Activated CD8-positive, alpha-beta T cell treated with anti-CD3 and anti-CD28 coated beads, Interleukin-2, amount 10 ng/mL, durations not matched to agents 7 days and 5 days (primary cell): ENCODE measurements at regions not wholly inside any gene's neighbourhood (a gene's known extent, or its start where the extent isn't known, plus 50 kb on each side); places are given as distances from the start of the nearest gene placed in this dataset.

Experiments
- ATAC-seq: fragments of 150-1000 bp; cut with Tn5 transposase; one replicate; pipeline ENCODE4 v1.10.0; 2021; ENCODE audit warnings: moderate library complexity
- CTCF ChIA-PET: fragments of 350-600 bp; sonication (Branson Sonifier 250); formaldehyde crosslinking; loops from one replicate; lab custom pipeline; 2021; ENCODE audit warnings: antibody characterized with exemption; lab: Charles Lee
- POLR2A ChIA-PET: fragments of 350-600 bp; sonication (Branson Sonifier 250); formaldehyde crosslinking; loops from one replicate; lab custom pipeline; 2021; ENCODE audit warnings: antibody characterized with exemption; lab: Charles Lee
- DNase-seq: peaks from one replicate; pipeline ENCODE4 v3.0.0-alpha.2; 2020
- H3K27ac Mint-ChIP-seq: one replicate; pipeline ENCODE4 v1.8.0; 2021; ENCODE audit warnings: mild to moderate bottlenecking, mixed read lengths
- H3K27me3 Mint-ChIP-seq: one replicate; pipeline ENCODE4 v1.8.0; 2021; ENCODE audit warnings: low read depth, mixed read lengths
- H3K36me3 Mint-ChIP-seq: one replicate; pipeline ENCODE4 v1.8.0; 2021; ENCODE audit warnings: low read depth, mixed read lengths
- H3K4me1 Mint-ChIP-seq: one replicate; pipeline ENCODE4 v1.8.0; 2021; ENCODE audit warnings: low read depth, mixed read lengths
- H3K4me3 Mint-ChIP-seq: one replicate; pipeline ENCODE4 v1.8.0; 2021; ENCODE audit warnings: mild to moderate bottlenecking, mixed read lengths
- H3K9me3 Mint-ChIP-seq: one replicate; pipeline ENCODE4 v1.8.0; 2022; ENCODE audit warnings: mixed read lengths; ENCODE audit not compliant: insufficient read depth

DNA sequence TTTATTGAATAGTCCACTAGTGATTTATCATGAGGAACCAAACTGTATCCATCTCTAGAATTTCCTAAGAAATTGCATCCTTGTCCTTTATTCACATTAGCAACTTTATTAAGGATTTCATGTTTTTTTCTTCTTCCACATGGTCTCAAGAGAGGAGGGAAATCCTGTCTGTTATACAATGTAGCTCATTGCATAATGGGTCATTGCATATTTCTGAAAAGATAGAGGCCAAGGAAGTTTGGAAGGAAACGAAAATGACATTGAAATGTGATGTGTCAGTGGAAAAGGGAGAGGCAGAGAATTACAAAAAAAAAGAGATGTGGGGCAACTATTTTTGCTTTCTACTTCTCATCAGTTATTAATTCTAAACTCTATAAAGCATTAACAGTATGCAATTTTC lies 353.1 kb downstream of the METTL15 start:
- Mint-ChIP-seq H3K36me3 (no peaks in the 10 kb centered on the region), H3K27ac (no peak overlapping the region), H3K4me1 (no peaks in the 10 kb centered on the region), H3K4me3 (no peak overlapping the region), H3K27me3 (no peaks in the 10 kb centered on the region), H3K9me3 (no peaks in the 10 kb centered on the region)
- DNase-seq (no peak), ATAC-seq (no peak)
- ChIA-PET POLR2A (no interaction called here), CTCF (no interaction called here)

DNA sequence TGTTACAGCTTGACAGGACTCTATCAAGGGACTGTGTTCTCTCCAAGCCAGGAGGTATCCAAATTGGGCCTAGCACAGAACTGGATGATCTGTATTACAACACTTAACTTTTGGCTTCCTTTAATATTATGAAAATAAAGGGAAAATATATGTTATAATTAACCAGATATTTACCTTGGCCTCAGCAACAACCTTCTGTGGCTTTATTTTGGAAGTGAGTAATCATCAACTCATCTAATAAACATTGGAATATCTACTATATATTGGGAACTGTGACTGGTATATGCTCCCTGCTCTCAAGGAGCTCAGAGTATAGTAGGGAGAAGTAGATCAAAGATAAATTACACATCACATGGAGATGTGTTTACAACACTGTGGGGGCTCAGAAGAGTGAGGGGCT lies 352.2 kb downstream of the METTL15 start:
- CTCF ChIA-PET: no interaction called here

DNA sequence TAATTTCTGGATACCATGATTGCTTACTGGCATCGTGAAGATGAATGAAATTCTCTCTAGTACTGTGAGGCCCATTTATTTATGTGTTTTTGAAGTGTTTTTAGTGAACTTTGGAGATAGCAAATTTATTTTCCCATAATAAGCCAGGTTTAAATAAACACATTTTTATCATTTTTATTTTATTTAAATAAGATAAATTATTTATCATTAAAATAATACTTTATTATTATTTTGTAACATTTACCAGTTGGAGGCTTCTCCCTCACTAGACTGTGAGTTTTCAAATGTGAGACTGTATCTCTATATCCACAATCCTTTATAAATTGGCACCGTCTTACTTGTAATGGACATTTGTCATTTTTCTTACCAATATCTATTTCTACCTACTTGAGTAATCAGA lies 351.7 kb downstream of the METTL15 start:
- Mint-ChIP-seq H3K27ac (no peak overlapping the region), H3K4me1 (no peaks in the 10 kb centered on the region), H3K36me3 (no peaks in the 10 kb centered on the region), H3K4me3 (no peak overlapping the region), H3K27me3 (no peaks in the 10 kb centered on the region), H3K9me3 (no peaks in the 10 kb centered on the region)
- ATAC-seq: no peak
- ChIA-PET POLR2A (no interaction called here), CTCF (no interaction called here)
- no peak for DNase-seq

More for the DNA sequence above, 352.2 kb downstream of the METTL15 start:
- H3K4me3 Mint-ChIP-seq: no peak overlapping the region
- H3K36me3 Mint-ChIP-seq: no peaks in the 10 kb centered on the region
- DNase-seq (no peak), ATAC-seq (no peak)
- no peaks in the 10 kb centered on the region for H3K9me3 Mint-ChIP-seq
- POLR2A ChIA-PET: no interaction called here
- no peak overlapping the region for H3K27ac Mint-ChIP-seq
- no peaks in the 10 kb centered on the region for H3K27me3 Mint-ChIP-seq
- no peaks in the 10 kb centered on the region for H3K4me1 Mint-ChIP-seq

DNA sequence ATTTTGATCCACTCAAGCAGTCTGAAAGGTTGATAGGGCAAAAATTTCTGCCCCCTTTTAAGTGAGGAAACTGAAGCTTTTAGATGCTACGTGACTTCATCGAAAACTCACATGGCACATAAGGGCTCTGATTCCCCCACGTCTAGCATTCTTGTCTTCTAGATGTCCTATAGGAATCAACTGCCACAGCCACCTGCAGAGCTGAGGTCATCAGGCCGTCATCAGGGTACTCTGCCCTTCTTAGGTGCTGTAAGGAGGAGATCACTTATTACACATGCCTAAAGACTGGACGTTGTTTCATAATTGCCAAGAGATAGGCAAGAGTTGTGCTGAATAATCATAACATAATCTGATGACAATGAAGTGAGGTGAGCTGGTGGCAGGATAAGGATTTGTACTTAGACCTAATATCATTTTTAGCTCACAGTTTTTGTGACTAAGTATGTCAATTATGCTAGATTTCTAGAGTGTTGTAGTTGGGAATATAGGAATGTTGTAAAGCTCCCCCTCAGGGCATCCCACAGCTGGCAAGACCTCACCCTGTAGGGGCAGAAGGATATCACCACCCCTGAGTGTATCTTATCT lies 349.4 kb downstream of the METTL15 start:
- ChIA-PET CTCF (no interaction called here), POLR2A (no interaction called here)
- Mint-ChIP-seq H3K9me3 (no peaks in the 10 kb centered on the region), H3K4me1 (no peaks in the 10 kb centered on the region), H3K27me3 (no peaks in the 10 kb centered on the region), H3K36me3 (no peaks in the 10 kb centered on the region), H3K4me3 (no peak overlapping the region), H3K27ac (no peak overlapping the region)
- DNase-seq: no peak
- no peak for ATAC-seq

DNA sequence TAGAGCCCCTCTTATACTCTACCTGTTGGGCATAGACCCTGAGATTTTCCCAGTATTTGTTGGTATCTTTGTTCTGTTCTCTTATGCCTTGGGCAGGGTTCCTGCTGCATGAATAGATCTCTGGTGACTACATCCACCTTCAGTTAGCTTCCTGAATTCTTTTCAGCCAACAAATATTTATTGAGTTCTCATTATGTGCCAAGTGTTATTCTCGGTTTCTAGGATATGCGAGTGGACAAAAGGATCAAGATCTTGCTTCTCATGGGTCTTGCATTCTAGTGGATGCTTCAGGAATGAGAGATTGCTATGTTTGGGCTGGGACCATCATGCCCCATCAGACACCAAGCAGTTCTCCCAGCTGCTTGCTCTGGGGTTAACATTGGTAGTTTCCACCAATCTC lies 340.0 kb downstream of the METTL15 start:
- ChIA-PET POLR2A (no interaction called here), CTCF (no interaction called here)
- no peaks in the 10 kb centered on the region for H3K27me3 Mint-ChIP-seq
- ATAC-seq: no peak
- H3K36me3 Mint-ChIP-seq: no peaks in the 10 kb centered on the region
- DNase-seq: no peak
- H3K9me3 Mint-ChIP-seq: no peaks in the 10 kb centered on the region
- H3K27ac Mint-ChIP-seq: no peak overlapping the region
- no peak overlapping the region for H3K4me3 Mint-ChIP-seq
- H3K4me1 Mint-ChIP-seq: no peaks in the 10 kb centered on the region

DNA sequence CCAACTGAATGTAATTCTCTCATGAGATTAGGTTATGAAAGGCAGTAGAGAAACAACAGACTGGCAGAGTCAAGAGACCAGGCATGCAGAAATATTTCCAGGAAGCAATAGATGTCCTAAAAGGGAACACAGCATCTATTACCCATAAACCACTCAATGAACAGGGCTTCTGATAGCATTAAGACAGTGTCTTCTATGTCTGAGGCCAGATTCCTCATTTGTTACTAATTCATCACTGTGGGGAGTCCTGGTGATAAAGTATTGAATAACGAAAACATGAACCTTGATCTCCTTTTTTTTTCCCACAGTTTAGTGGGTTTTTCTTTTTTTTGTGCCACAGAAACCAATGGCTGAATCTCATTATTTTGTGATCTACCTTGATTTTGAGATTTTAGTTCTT lies 339.0 kb downstream of the METTL15 start:
- CTCF ChIA-PET: no interaction called here
- DNase-seq: no peak
- no peak overlapping the region for H3K27ac Mint-ChIP-seq
- no peaks in the 10 kb centered on the region for H3K27me3 Mint-ChIP-seq
- ATAC-seq: no peak
- H3K4me3 Mint-ChIP-seq: no peak overlapping the region
- POLR2A ChIA-PET: no interaction called here
- no peaks in the 10 kb centered on the region for H3K4me1 Mint-ChIP-seq
- no peaks in the 10 kb centered on the region for H3K9me3 Mint-ChIP-seq
- no peaks in the 10 kb centered on the region for H3K36me3 Mint-ChIP-seq

DNA sequence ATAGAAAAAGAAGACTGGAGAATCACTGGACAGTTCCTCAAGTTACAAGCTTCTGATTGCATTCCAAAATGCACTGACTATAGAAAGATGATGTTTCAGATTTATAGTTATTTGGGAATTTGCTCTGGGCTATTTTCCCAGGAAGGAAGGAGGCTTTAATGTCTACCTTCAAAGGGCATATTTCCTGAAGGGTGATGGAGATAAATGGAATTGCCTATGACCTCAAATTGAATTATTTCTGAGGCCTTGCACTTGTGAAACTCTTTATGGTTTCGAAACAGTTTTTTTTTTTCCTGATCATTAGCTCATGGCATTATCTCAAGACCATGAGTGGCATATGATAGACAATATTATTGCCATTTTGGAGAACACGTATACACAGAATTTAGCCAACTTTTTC lies 333.9 kb downstream of the METTL15 start:
- Mint-ChIP-seq H3K4me1 (no peaks in the 10 kb centered on the region), H3K27me3 (no peaks in the 10 kb centered on the region), H3K27ac (no peak overlapping the region), H3K36me3 (no peaks in the 10 kb centered on the region), H3K4me3 (no peak overlapping the region), H3K9me3 (no peaks in the 10 kb centered on the region)
- no peak for ATAC-seq
- CTCF ChIA-PET: no interaction called here
- POLR2A ChIA-PET: no interaction called here
- DNase-seq: no peak

DNA sequence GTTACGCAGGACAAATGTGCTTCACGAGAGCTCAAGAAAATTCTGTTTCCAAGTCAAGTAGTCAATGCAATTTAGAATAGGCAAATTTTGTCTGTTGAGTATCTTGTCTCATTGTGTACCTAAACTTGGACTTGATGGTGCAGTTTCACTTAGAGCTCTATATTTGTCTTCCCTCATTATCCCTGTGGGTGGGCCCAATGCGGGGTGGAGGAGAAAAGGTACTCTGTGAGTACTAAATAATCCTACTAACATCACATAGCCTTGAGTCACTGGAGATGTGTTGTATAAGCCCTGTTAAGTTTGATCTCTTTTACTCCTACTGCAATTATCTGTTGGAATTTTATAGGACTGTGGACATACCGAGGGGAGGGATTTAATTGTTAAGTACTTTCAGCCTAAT lies 331.2 kb downstream of the METTL15 start:
- H3K4me3 Mint-ChIP-seq: no peak overlapping the region
- H3K27me3 Mint-ChIP-seq: no peaks in the 10 kb centered on the region
- H3K27ac Mint-ChIP-seq: no peak overlapping the region
- POLR2A ChIA-PET: no interaction called here
- CTCF ChIA-PET: no interaction called here
- H3K36me3 Mint-ChIP-seq: no peaks in the 10 kb centered on the region
- ATAC-seq (no peak), DNase-seq (no peak)
- H3K9me3 Mint-ChIP-seq: no peaks in the 10 kb centered on the region
- H3K4me1 Mint-ChIP-seq: no peaks in the 10 kb centered on the region

DNA sequence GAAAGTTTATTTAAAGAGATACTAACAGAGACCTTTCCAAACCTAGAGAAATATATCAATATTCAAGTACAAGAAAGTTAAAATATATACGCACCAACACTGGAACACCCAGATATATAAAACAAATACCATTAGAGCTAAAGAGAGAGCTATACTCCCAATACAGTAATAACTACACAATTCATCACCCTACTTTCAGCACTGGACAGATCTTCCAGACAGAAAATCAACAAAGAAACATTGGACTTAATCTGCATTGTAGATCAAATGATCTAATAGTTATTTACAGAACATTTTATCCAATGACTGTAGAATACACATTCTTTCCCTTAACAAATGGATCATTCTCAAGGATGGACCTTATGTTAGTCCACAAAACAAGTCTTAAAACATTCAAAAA lies 311.9 kb downstream of the METTL15 start:
- ATAC-seq (no peak), DNase-seq (no peak)
- H3K4me1 Mint-ChIP-seq: no peaks in the 10 kb centered on the region
- CTCF ChIA-PET: no interaction called here
- no peaks in the 10 kb centered on the region for H3K36me3 Mint-ChIP-seq
- no peak overlapping the region for H3K4me3 Mint-ChIP-seq
- H3K27me3 Mint-ChIP-seq: no peaks in the 10 kb centered on the region
- no peak overlapping the region for H3K27ac Mint-ChIP-seq
- peaks cover 4% of the 10 kb centered on the region for H3K9me3 Mint-ChIP-seq
- POLR2A ChIA-PET: no interaction called here

DNA sequence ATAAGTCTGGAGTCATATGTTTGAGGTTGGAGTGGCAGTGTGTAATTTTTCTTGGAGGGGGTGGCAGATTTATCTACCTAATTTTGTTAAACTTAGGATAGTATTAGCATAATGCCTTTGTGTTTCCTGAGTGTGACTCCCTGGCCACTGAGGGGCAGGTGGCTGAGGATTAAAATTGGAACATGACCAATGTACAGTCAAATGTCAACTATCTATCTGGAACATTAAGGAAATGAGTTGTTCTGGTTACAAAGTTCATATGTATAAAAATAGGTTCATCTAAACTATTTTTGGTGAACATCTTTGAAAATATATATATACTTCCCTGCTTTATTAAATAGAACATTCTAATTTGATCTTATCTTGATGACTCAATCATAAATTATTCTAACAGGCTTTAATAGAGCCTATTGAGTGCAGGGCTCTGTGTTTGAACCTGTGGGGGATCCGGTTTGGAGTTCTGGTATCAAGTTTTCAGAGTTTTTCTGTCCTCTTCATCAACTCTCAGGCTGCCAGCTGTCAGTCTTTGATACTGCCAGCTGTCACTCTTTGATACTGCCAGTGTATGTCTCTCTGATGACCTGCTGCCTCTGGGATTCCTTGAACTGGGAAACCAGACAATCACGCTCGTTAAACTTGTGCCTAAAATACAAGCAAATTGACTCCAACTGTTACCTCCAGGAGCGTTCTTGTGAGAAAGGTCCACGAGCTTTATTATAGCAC lies 309.6 kb downstream of the METTL15 start:
- Mint-ChIP-seq H3K9me3 (peaks cover 4% of the 10 kb centered on the region), H3K36me3 (no peaks in the 10 kb centered on the region), H3K27ac (no peak overlapping the region), H3K4me3 (no peak overlapping the region), H3K4me1 (no peaks in the 10 kb centered on the region), H3K27me3 (no peaks in the 10 kb centered on the region)
- no peak for ATAC-seq
- no peak for DNase-seq
- ChIA-PET POLR2A (no interaction called here), CTCF (no interaction called here)

DNA sequence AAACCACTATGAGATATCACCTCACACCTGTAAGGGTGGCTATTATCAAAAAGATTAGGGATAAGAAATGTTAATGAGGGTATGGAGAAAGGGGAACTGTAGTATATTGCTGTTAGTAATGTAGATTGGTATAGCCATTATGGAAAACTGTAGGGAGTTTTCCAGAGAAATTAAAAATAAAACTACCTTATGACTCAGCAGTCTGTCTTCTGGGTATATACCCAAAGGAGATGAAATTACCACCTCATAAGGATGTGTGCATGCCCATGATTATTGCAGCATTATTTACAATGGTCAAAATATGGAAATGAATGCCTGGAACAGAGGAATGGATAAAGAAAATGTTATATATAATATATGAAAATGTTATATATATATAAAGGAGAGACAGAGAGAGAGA lies 303.8 kb downstream of the METTL15 start:
- Mint-ChIP-seq H3K9me3 (peaks cover 5% of the 10 kb centered on the region), H3K4me3 (no peak overlapping the region), H3K4me1 (no peaks in the 10 kb centered on the region), H3K36me3 (no peaks in the 10 kb centered on the region), H3K27ac (no peak overlapping the region), H3K27me3 (no peaks in the 10 kb centered on the region)
- no peak for ATAC-seq
- POLR2A ChIA-PET: no interaction called here
- CTCF ChIA-PET: no interaction called here
- no peak for DNase-seq

DNA sequence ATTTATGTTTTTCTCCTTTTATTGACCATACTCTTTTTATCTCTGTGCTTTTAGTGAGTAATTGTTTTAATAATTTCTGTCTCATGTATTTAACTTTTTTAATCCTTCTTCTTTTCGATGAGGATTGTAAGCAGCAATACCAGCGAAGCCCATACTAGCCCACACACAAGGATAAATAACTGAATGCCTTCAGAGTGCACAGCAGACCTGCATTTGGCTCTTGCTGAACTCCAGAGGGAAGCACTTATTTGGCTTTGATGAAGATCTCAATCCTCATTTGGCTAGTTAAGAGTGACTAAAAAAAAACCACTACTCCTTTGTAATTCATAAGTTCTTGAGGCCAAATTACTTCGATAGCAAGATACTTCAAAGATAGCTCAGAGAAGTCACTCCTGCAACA lies 293.3 kb downstream of the METTL15 start:
- H3K4me3 Mint-ChIP-seq: no peak overlapping the region
- ATAC-seq: no peak
- CTCF ChIA-PET: no interaction called here
- H3K36me3 Mint-ChIP-seq: no peaks in the 10 kb centered on the region
- H3K9me3 Mint-ChIP-seq: no peaks in the 10 kb centered on the region
- no peak overlapping the region for H3K27ac Mint-ChIP-seq
- no peaks in the 10 kb centered on the region for H3K4me1 Mint-ChIP-seq
- POLR2A ChIA-PET: interaction anchor here (0.6 kb wide), 2 partner anchors 110 to 591 kb away, joined by 3 to 5 read pairs; no protein-coding TSS in a partner anchor
- no peaks in the 10 kb centered on the region for H3K27me3 Mint-ChIP-seq
- DNase-seq: no peak
